Epithelial cell of proximal tubule (primary cell): ENCODE measurements at regions not wholly inside any gene's neighbourhood (a gene's known extent, or its start where the extent isn't known, plus 50 kb on each side); places are given as distances from the start of the nearest gene placed in this dataset.

Source experiments
- DNase-seq: peaks from one replicate; pipeline ENCODE4 v3.0.0-alpha.2; 2011; ENCODE audit warnings: low read depth
- H3K4me3 ChIP-seq: 2 replicates; pipeline ENCODE4 v1.5.1; 2011; ENCODE audit warnings: low read depth, mild to moderate bottlenecking, low read length
- CTCF ChIP-seq: conservative IDR thresholded peaks from 2 replicates; pipeline ENCODE4 v1.5.1; 2012; ENCODE audit warnings: low read depth, mild to moderate bottlenecking, low read length

- no peak for TF ChIP-seq CTCF
- H3K4me3 ChIP-seq, result peak overlapping the region; percentile 6
- no peak for DNase-seq
Measured at GRCh38 chr16:73483076-73483791, 435.3 kb upstream of the ZFHX3 start.

- H3K4me3 ChIP-seq, result no peak overlapping the region
- DNase-seq, result no peak
- no peak for TF ChIP-seq CTCF
Measured at GRCh38 chr16:73482310-73482709, 434.4 kb upstream of the ZFHX3 start.

GRCh38 chr16:73480381-73480780 lies 432.5 kb upstream of the ZFHX3 start:
- DNase-seq, result no peak
- H3K4me3 ChIP-seq, result no peak overlapping the region
- no peak for TF ChIP-seq CTCF

GRCh38 chr16:73473713-73474112 lies 425.8 kb upstream of the ZFHX3 start:
- TF ChIP-seq CTCF, result no peak
- DNase-seq, result no peak
- no peak overlapping the region for H3K4me3 ChIP-seq

- no peak overlapping the region for H3K4me3 ChIP-seq
- DNase-seq, result no peak
- no peak for TF ChIP-seq CTCF
Measured at GRCh38 chr16:73464834-73465233, 416.9 kb upstream of the ZFHX3 start.

- H3K4me3 ChIP-seq, result no peak overlapping the region
- TF ChIP-seq CTCF, result no peak
- no peak for DNase-seq
Measured at GRCh38 chr16:73459586-73459985, 411.7 kb upstream of the ZFHX3 start.

GRCh38 chr16:73457851-73458250 lies 409.9 kb upstream of the ZFHX3 start:
- H3K4me3 ChIP-seq, result no peak overlapping the region
- no peak for TF ChIP-seq CTCF
- no peak for DNase-seq
